ENCODE measurements at regions not wholly inside any gene's neighbourhood (a gene's known extent, or its start where the extent isn't known, plus 50 kb on each side); places are given as distances from the start of the nearest gene placed in this dataset.

GRCh38 chr5:36523926-36524325, 82.5 kb upstream of the SLC1A3 start:
- no peak for DNase-seq (ENCODE audit: low read depth)
- TF ChIP-seq CTCF (IDR thresholded peaks at IDR 0.05; ENCODE audit: insufficient read depth, low read depth, low read length, missing control alignments), result no peak
- H3K4me3 ChIP-seq (ENCODE audit: low read depth, low read length), result no peak overlapping the region

- DNase-seq (ENCODE audit: low read depth), result no peak
- no peak overlapping the region for H3K4me3 ChIP-seq (ENCODE audit: low read depth, low read length)
- TF ChIP-seq CTCF (IDR thresholded peaks at IDR 0.05; ENCODE audit: insufficient read depth, low read depth, low read length, missing control alignments), result no peak
These were observed 79.9 kb upstream of the SLC1A3 start for GRCh38 chr5:36526537-36526936.

- no peak for TF ChIP-seq CTCF (IDR thresholded peaks at IDR 0.05; ENCODE audit: insufficient read depth, low read depth, low read length, missing control alignments)
These were observed 77.8 kb upstream of the SLC1A3 start for GRCh38 chr5:36528588-36528987.

GRCh38 chr5:36529142-36529541, 77.3 kb upstream of the SLC1A3 start:
- no peak for TF ChIP-seq CTCF (IDR thresholded peaks at IDR 0.05; ENCODE audit: insufficient read depth, low read depth, low read length, missing control alignments)
- DNase-seq (ENCODE audit: low read depth), result no peak
- H3K4me3 ChIP-seq (ENCODE audit: low read depth, low read length), result no peak overlapping the region

More at GRCh38 chr5:36528588-36528987, 77.8 kb upstream of the SLC1A3 start:
- no peak for DNase-seq (ENCODE audit: low read depth)
- H3K4me3 ChIP-seq (ENCODE audit: low read depth, low read length), result no peak overlapping the region

GRCh38 chr5:36530215-36530614, 76.2 kb upstream of the SLC1A3 start:
- TF ChIP-seq CTCF (IDR thresholded peaks at IDR 0.05; ENCODE audit: insufficient read depth, low read depth, low read length, missing control alignments), result no peak
- DNase-seq (ENCODE audit: low read depth), result no peak
- H3K4me3 ChIP-seq (ENCODE audit: low read depth, low read length), result no peak overlapping the region

GRCh38 chr5:36531401-36531800, 75.0 kb upstream of the SLC1A3 start:
- no peak for TF ChIP-seq CTCF (IDR thresholded peaks at IDR 0.05; ENCODE audit: insufficient read depth, low read depth, low read length, missing control alignments)
- no peak for DNase-seq (ENCODE audit: low read depth)
- H3K4me3 ChIP-seq (ENCODE audit: low read depth, low read length), result no peak overlapping the region

- DNase-seq (ENCODE audit: low read depth), result no peak
- no peak for TF ChIP-seq CTCF (IDR thresholded peaks at IDR 0.05; ENCODE audit: insufficient read depth, low read depth, low read length, missing control alignments)
- H3K4me3 ChIP-seq (ENCODE audit: low read depth, low read length), result no peak overlapping the region
These were observed 71.0 kb upstream of the SLC1A3 start for GRCh38 chr5:36535378-36535777.
